ENCODE measurements at regions not wholly inside any gene's neighbourhood (a gene's known extent, or its start where the extent isn't known, plus 50 kb on each side); places are given as distances from the start of the nearest gene placed in this dataset.

GRCh38 chr16:80063713-80064069 is 463.2 kb upstream of the MAF start:
- Histone ChIP-seq H3K36me3 (ENCODE audit: control insufficient read depth in 2 of 2, extremely low read depth in 1 of 2, insufficient read depth in 2 of 2, low read length in 2 of 2) (no peaks in the 10 kb centered on the region), H3K9me1 (replicated peaks; ENCODE audit: control insufficient read depth, extremely low read depth, insufficient read depth, low read length) (no peaks in the 10 kb centered on the region), H2AFZ (ENCODE audit: low read depth, low read length) (no peak overlapping the region), H3K4me2 (ENCODE audit: insufficient read depth, low read length) (no peak overlapping the region), H3K9ac (replicated peaks; ENCODE audit: extremely low read depth, insufficient read depth, low read length) (no peak overlapping the region), H3K79me2 (ENCODE audit: control insufficient read depth, insufficient read depth, low read length) (no peaks in the 10 kb centered on the region), H4K20me1 (replicated peaks; ENCODE audit: control insufficient read depth, extremely low read depth, insufficient read depth, low read length) (no peaks in the 10 kb centered on the region), H3K4me3 (replicated peaks in 1 of 3; ENCODE audit: insufficient read depth in 1 of 3, low read depth in 1 of 3, low read length in 3 of 3) (no peak overlapping the region), H3K27ac (ENCODE audit: insufficient read depth, low read depth, low read length) (no peak overlapping the region), H3K4me1 (ENCODE audit: control insufficient read depth, extremely low read depth, insufficient read depth, low read length) (no peaks in the 10 kb centered on the region), H3K27me3 (ENCODE audit: control insufficient read depth in 2 of 2, insufficient read depth in 2 of 2, low read length in 2 of 2) (no peaks in the 10 kb centered on the region), H3K9me3 (replicated peaks; ENCODE audit: control insufficient read depth, insufficient read depth, low read length) (no peaks in the 10 kb centered on the region)
- ChIA-PET POLR2A (no interaction called here), CTCF (interaction anchor here (2.0 kb wide), 1 partner anchor 16 kb away, joined by 4 read pairs; no protein-coding TSS in a partner anchor)
- dilution Hi-C loops (cut with MboI; ENCODE audit: extremely low pct_ligation_motif_present, low sequenced_read_pairs) (no loop called here), intact Hi-C loops (cut with micrococcal nuclease) (no loop called here)
- DNase-seq (ENCODE audit: low read depth, low spot score) (no peak), FAIRE-seq (no peak)
- BruUV-seq (replicated peaks): no TSS peak
- TF ChIP-seq CTCF (IDR thresholded peaks at IDR 0.05; ENCODE audit: extremely low read depth in 1 of 2, insufficient read depth in 1 of 2, low read depth in 1 of 2, low read length in 2 of 2): no peak
- TF ChIP-seq POLR2A (IDR thresholded peaks at IDR 0.05; ENCODE audit: low read depth, low read length): no peak
- TF ChIP-seq MYC (IDR thresholded peaks at IDR 0.05; ENCODE audit: low read depth, low read length): no peak
- no peak for TF ChIP-seq FOS (IDR thresholded peaks at IDR 0.05; ENCODE audit: borderline replicate concordance, insufficient read depth, low read length)
- no peak for TF ChIP-seq JUN (IDR thresholded peaks at IDR 0.05; ENCODE audit: borderline replicate concordance, insufficient read depth, insufficient read length, low read depth)
- no peak for TF ChIP-seq POLR2AphosphoS5 (IDR thresholded peaks at IDR 0.05; ENCODE audit: insufficient read depth, low read depth, low read length)
- TF ChIP-seq GATA2 (IDR thresholded peaks at IDR 0.05; ENCODE audit: insufficient read depth, insufficient read length, low read depth, low read length): no peak
- TF ChIP-seq MAX (IDR thresholded peaks at IDR 0.05; ENCODE audit: insufficient read depth, insufficient read length): no peak
- no peak for TF ChIP-seq EZH2 (IDR thresholded peaks at IDR 0.05; ENCODE audit: borderline replicate concordance, low read depth, low read length, severe bottlenecking)

Measured in endothelial cell of umbilical vein (primary cell).